PC-9 (cell line): ENCODE measurements at regions not wholly inside any gene's neighbourhood (a gene's known extent, or its start where the extent isn't known, plus 50 kb on each side); places are given as distances from the start of the nearest gene placed in this dataset.

Experiments
- EZH2 ChIP-seq: fragments of 200-600 bp; sonication (generic); IDR thresholded peaks from 2 replicates; pipeline ENCODE4 v1.8.0; 2017; ENCODE audit warnings: antibody characterized with exemption, low read depth
- TF ChIP-seq, protein P1 (sequence below): fragments of 200-600 bp; sonication (generic); conservative IDR thresholded peaks from 2 replicates; pipeline ENCODE4 v1.6.1; 2017; ENCODE audit warnings: mixed run types, antibody characterized with exemption, mild to moderate bottlenecking, moderate library complexity

DNA sequence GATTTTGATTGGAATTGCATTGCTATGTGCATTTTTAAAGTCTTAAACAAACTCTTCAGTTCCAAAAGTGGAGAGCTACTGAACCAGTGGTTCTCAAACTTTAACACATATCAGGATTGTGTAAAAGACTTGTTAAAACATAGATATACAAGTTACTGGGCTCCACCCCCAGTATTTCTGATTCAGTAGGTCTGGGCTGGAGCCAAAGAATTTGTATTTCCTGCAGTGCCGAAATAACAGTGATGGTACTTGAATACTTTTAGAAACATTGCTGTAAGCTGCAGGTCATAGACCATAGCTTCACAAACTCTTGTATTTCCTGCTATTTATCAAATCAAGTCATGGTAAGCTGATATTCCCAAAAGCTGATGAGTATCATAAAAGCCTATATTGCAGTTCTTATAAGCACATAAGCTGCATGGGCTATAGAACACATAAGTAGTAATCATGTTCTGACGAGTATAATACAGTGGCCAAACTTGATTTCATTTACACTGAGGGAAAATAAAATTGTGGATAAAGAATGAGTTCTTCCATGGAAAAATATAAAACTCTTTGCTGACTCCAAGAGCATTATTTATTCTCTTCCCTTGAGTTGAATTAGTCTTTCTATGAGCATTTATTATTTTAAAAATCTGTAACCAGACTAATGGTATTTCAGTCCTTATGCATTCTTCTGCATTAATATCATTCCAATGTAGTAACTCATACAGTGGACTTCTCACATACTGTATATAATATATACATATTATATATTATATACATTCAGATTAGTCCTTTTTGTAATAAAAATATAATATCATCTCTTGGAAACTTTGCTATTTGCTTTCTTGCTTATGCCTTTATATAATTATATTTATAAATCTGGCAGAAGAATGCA lies 550.5 kb upstream of the AGTR1 start:
- TF ChIP-seq, protein P1, sequence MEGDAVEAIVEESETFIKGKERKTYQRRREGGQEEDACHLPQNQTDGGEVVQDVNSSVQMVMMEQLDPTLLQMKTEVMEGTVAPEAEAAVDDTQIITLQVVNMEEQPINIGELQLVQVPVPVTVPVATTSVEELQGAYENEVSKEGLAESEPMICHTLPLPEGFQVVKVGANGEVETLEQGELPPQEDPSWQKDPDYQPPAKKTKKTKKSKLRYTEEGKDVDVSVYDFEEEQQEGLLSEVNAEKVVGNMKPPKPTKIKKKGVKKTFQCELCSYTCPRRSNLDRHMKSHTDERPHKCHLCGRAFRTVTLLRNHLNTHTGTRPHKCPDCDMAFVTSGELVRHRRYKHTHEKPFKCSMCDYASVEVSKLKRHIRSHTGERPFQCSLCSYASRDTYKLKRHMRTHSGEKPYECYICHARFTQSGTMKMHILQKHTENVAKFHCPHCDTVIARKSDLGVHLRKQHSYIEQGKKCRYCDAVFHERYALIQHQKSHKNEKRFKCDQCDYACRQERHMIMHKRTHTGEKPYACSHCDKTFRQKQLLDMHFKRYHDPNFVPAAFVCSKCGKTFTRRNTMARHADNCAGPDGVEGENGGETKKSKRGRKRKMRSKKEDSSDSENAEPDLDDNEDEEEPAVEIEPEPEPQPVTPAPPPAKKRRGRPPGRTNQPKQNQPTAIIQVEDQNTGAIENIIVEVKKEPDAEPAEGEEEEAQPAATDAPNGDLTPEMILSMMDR, result no peak
- TF ChIP-seq EZH2, result no peak
